CD4-positive, alpha-beta T cell (primary cell): ENCODE measurements at regions not wholly inside any gene's neighbourhood (a gene's known extent, or its start where the extent isn't known, plus 50 kb on each side); places are given as distances from the start of the nearest gene placed in this dataset.

ENCODE experiments used
- ATAC-seq: fragments of 200-7000 bp; cut with Tn5 transposase; one replicate; pipeline ENCODE4 v1.10.0; 2022; ENCODE audit warnings: mild to moderate bottlenecking; ENCODE audit not compliant: poor library complexity
- CTCF ChIA-PET: fragments of 350-600 bp; sonication (Branson Sonifier 250); formaldehyde crosslinking; loops from one replicate; lab custom pipeline; 2021; ENCODE audit warnings: antibody characterized with exemption, inconsistent platforms; lab: Charles Lee
- POLR2A ChIA-PET: fragments of 350-600 bp; sonication (Branson Sonifier 250); formaldehyde crosslinking; loops from one replicate; lab custom pipeline; 2021; ENCODE audit warnings: antibody characterized with exemption, inconsistent platforms; lab: Charles Lee
- DNase-seq, 14 experiments: peaks; one replicate each; pipeline ENCODE4 v3.0.0-alpha.2; 2013 to 2020; ENCODE audit warnings: mixed read lengths in 2 of 14
- H3K27ac ChIP-seq, 2 donors: one replicate each; pipeline versions ENCODE4 v1.5.1 to v1.7.0; 2013; ENCODE audit warnings: low read length in 2 of 2, low read depth in 1 of 2, mild to moderate bottlenecking in 1 of 2
- H3K27me3 ChIP-seq, 2 experiments: 1 replicate in 1 of 2; 2 replicates in 1 of 2; pipeline versions ENCODE4 v1.6.1 to v1.7.0; 2013; ENCODE audit warnings: low read length in 2 of 2, control low read depth in 1 of 2, mild to moderate bottlenecking in 1 of 2, moderate library complexity in 1 of 2; ENCODE audit not compliant: insufficient read depth in 2 of 2, control insufficient read depth in 1 of 2
- H3K36me3 ChIP-seq: one replicate; pipeline ENCODE4 v1.6.1; 2013; ENCODE audit warnings: low read length, control low read depth; ENCODE audit not compliant: insufficient read depth
- H3K4me1 ChIP-seq: one replicate; pipeline ENCODE4 v1.6.1; 2013; ENCODE audit warnings: low read length, control low read depth; ENCODE audit not compliant: insufficient read depth
- H3K4me3 ChIP-seq: one replicate; pipeline ENCODE4 v1.5.1; 2013; ENCODE audit warnings: mild to moderate bottlenecking, low read length, moderate library complexity
- H3K9me3 ChIP-seq, 2 experiments: 1 replicate in 1 of 2; 2 replicates in 1 of 2; pipeline versions ENCODE4 v1.6.1 to v1.7.0; 2013; ENCODE audit warnings: low read length in 2 of 2, mild to moderate bottlenecking in 2 of 2, control low read depth in 1 of 2, moderate library complexity in 1 of 2; ENCODE audit not compliant: control insufficient read depth in 1 of 2, insufficient read depth in 1 of 2
- H3K27ac Mint-ChIP-seq: one replicate; pipeline ENCODE4 v1.8.0; 2020; ENCODE audit warnings: mixed read lengths
- H3K27me3 Mint-ChIP-seq: one replicate; pipeline ENCODE4 v1.8.0; 2021; ENCODE audit warnings: mixed read lengths
- H3K36me3 Mint-ChIP-seq: one replicate; pipeline ENCODE4 v1.8.0; 2021; ENCODE audit warnings: low read depth, mixed read lengths
- H3K4me1 Mint-ChIP-seq: one replicate; pipeline ENCODE4 v1.8.0; 2021; ENCODE audit warnings: low read depth, mixed read lengths
- H3K4me3 Mint-ChIP-seq: one replicate; pipeline ENCODE4 v1.8.0; 2020; ENCODE audit warnings: mild to moderate bottlenecking, mixed read lengths
- H3K9me3 Mint-ChIP-seq: one replicate; pipeline ENCODE4 v1.8.0; 2020; ENCODE audit warnings: mixed read lengths
- intact Hi-C, 2 experiments: fragments of 100-400 bp; cut with DNase I in 1 of 2; cut with micrococcal nuclease in 1 of 2; formaldehyde crosslinking; loops; one replicate each; pipeline versions ENCODE4 v1.15.1 to v1.9.0; 2023 to 2025; cut with DNase I, micrococcal nuclease
- TF ChIP-seq, protein P1 (sequence below): fragments of 200-600 bp; IDR thresholded peaks from one replicate; pipeline ENCODE4 v1.8.0; 2022; ENCODE audit warnings: antibody characterized with exemption, mild to moderate bottlenecking

DNA sequence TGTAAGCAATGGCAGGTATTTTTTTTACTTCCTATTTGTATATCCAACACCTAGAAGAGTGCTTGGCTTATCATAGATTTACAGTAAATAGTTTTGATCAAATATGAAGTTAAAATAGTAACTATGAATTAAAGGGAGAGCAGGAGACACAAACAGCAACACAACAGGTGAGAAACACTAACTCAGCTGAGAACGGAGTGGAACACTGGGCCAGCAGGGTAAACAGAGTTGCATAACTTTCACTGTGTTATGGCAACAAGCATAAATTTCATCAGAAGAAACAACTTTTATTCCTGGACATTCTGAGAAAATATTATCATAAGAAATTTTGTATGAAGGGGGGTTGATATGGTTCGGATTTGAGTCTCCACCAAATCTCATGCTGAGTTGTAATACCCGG, 52.2 kb upstream of the SMIM30 start:
- DNase-seq (no peak), ATAC-seq (no peak)
- Histone ChIP-seq H3K4me1 (no peaks in the 10 kb centered on the region), H3K27ac (no peak overlapping the region), H3K27me3 (no peaks in the 10 kb centered on the region), H3K4me3 (no peak overlapping the region), H3K9me3 (peaks cover 0 to 6% of the 10 kb centered on the region in 2 experiments), H3K36me3 (no peaks in the 10 kb centered on the region)
- Mint-ChIP-seq H3K4me3 (no peak overlapping the region), H3K27ac (no peak overlapping the region), H3K36me3 (no peaks in the 10 kb centered on the region), H3K4me1 (no peaks in the 10 kb centered on the region), H3K27me3 (peaks cover 14% of the 10 kb centered on the region), H3K9me3 (no peaks in the 10 kb centered on the region)
- intact Hi-C loops = no loop called here
- ChIA-PET POLR2A (no interaction called here), CTCF (no interaction called here)
- TF ChIP-seq, protein P1, sequence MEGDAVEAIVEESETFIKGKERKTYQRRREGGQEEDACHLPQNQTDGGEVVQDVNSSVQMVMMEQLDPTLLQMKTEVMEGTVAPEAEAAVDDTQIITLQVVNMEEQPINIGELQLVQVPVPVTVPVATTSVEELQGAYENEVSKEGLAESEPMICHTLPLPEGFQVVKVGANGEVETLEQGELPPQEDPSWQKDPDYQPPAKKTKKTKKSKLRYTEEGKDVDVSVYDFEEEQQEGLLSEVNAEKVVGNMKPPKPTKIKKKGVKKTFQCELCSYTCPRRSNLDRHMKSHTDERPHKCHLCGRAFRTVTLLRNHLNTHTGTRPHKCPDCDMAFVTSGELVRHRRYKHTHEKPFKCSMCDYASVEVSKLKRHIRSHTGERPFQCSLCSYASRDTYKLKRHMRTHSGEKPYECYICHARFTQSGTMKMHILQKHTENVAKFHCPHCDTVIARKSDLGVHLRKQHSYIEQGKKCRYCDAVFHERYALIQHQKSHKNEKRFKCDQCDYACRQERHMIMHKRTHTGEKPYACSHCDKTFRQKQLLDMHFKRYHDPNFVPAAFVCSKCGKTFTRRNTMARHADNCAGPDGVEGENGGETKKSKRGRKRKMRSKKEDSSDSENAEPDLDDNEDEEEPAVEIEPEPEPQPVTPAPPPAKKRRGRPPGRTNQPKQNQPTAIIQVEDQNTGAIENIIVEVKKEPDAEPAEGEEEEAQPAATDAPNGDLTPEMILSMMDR = no peak
